GM12878 (cell line): ENCODE measurements at regions not wholly inside any gene's neighbourhood (a gene's known extent, or its start where the extent isn't known, plus 50 kb on each side); places are given as distances from the start of the nearest gene placed in this dataset.

Experiments
- ATAC-seq: fragments of 200-7000 bp; cut with Tn5 transposase; 3 replicates; pipeline ENCODE4 v1.9.1; 2020; ENCODE audit warnings: mild to moderate bottlenecking, moderate library complexity
- BruUV-seq: library from RNA; stranded (reverse); fragments of 400-500 nt; replicated peaks from 2 replicates; lab custom pipeline; 2021; lab: Mats Ljungman, UMichigan
- CTCF ChIA-PET: fragments of 300-600 bp; sonication (Branson Sonifier 250); formaldehyde crosslinking; extraction: SDS; loops from one replicate; lab custom pipeline; 2021; ENCODE audit warnings: inconsistent platforms; lab: Yijun Ruan, JAX
- POLR2A ChIA-PET: fragments of 350-600 bp; formaldehyde crosslinking; extraction: SDS; loops from one replicate; lab custom pipeline; 2021; ENCODE audit warnings: inconsistent platforms; lab: Charles Lee
- RAD21 ChIA-PET: fragments of 300-600 bp; sonication (Branson Sonifier 250); formaldehyde crosslinking; loops from one replicate; lab custom pipeline; 2023; ENCODE audit warnings: antibody characterized with exemption; ENCODE audit not compliant: unreplicated experiment; lab: Charles Lee
- SMC1A ChIA-PET: fragments of 300-600 bp; sonication (Branson Sonifier 250); formaldehyde crosslinking; loops from one replicate; lab custom pipeline; 2023; ENCODE audit not compliant: unreplicated experiment, uncharacterized antibody; lab: Charles Lee
- DNase-seq: peaks from one replicate; pipeline ENCODE4 v3.0.0-alpha.2; 2011; ENCODE audit warnings: low read depth, low spot score
- FAIRE-seq: peaks from 3 replicates; lab custom pipeline; 2011; peaks lifted over from hg19 to GRCh38; lab: Jason Lieb, UNC
- H2AFZ ChIP-seq: 2 replicates; pipeline ENCODE4 v1.6.0; 2011; ENCODE audit warnings: low read depth, low read length, control low read depth; ENCODE audit not compliant: control insufficient read depth
- H3K27ac ChIP-seq: 2 replicates; pipeline ENCODE4 v1.5.1; 2011; ENCODE audit warnings: control low read depth; ENCODE audit not compliant: control insufficient read depth, insufficient read depth
- H3K27me3 ChIP-seq, 2 experiments: replicated peaks in 1 of 2; 2 replicates each; pipeline versions ENCODE4 v1.6.0 to v1.6.1; 2011; ENCODE audit warnings: low read length in 1 of 2; ENCODE audit not compliant: control insufficient read depth in 2 of 2, insufficient read depth in 2 of 2
- H3K36me3 ChIP-seq, 2 experiments: 2 replicates each; pipeline ENCODE4 v1.5.1; 2011; ENCODE audit warnings: low read length in 1 of 2; ENCODE audit not compliant: control insufficient read depth in 2 of 2, insufficient read depth in 2 of 2
- H3K4me1 ChIP-seq: 2 replicates; pipeline ENCODE4 v1.6.1; 2011; ENCODE audit warnings: mild to moderate bottlenecking, low read length, moderate library complexity, mixed read lengths; ENCODE audit not compliant: control insufficient read depth, insufficient read depth
- H3K4me2 ChIP-seq: 2 replicates; pipeline ENCODE4 v1.6.0; 2011; ENCODE audit warnings: control low read depth; ENCODE audit not compliant: control insufficient read depth, insufficient read depth
- H3K4me3 ChIP-seq: fragments of 200-600 bp; sonication (generic); 2 replicates; pipeline ENCODE4 v1.5.1; 2016
- H3K79me2 ChIP-seq: 2 replicates; pipeline ENCODE4 v1.6.0; 2011; ENCODE audit warnings: low read length; ENCODE audit not compliant: control insufficient read depth, insufficient read depth
- H3K9ac ChIP-seq: 2 replicates; pipeline ENCODE4 v1.8.0; 2011; ENCODE audit warnings: low read length, control low read depth, mixed read lengths; ENCODE audit not compliant: control insufficient read depth, insufficient read depth
- H3K9me3 ChIP-seq: replicated peaks from 3 replicates; pipeline ENCODE4 v1.5.1; 2011; ENCODE audit warnings: mild to moderate bottlenecking, low read length; ENCODE audit not compliant: control insufficient read depth, insufficient read depth
- H4K20me1 ChIP-seq: 2 replicates; pipeline ENCODE4 v1.6.0; 2011; ENCODE audit not compliant: control insufficient read depth, insufficient read depth
- HDGF ChIP-seq: fragments of 450-650 bp; IDR thresholded peaks from 2 replicates; pipeline ENCODE4 v1.6.1; 2016; ENCODE audit warnings: antibody characterized with exemption
- PAX5 ChIP-seq: IDR thresholded peaks from 2 replicates; pipeline ENCODE4 v1.6.1; 2011; ENCODE audit warnings: low read depth, low read length, borderline replicate concordance
- SIX5 ChIP-seq: IDR thresholded peaks from 2 replicates; pipeline ENCODE4 v1.6.1; 2011; ENCODE audit warnings: mild to moderate bottlenecking, low read depth, low read length, moderate library complexity; ENCODE audit not compliant: severe bottlenecking
- SMAD1 ChIP-seq: fragments of 450-650 bp; IDR thresholded peaks from 2 replicates; pipeline ENCODE4 v1.6.1; 2018; ENCODE audit warnings: mild to moderate bottlenecking, low read depth; ENCODE audit not compliant: partially characterized antibody
- SMARCA5 ChIP-seq: fragments of 450-650 bp; IDR thresholded peaks from 2 replicates; pipeline ENCODE4 v1.6.1; 2017; ENCODE audit warnings: mild to moderate bottlenecking
- SP1 ChIP-seq: IDR thresholded peaks from one replicate; pipeline ENCODE4 v1.6.1; 2011; ENCODE audit warnings: low read depth, low read length
- WRNIP1 ChIP-seq: IDR thresholded peaks from 2 replicates; pipeline ENCODE4 v1.6.1; 2011; ENCODE audit warnings: low read depth, low read length, improper control_type of control experiment, borderline replicate concordance
- ZNF592 ChIP-seq: fragments of 450-650 bp; IDR thresholded peaks from 2 replicates; pipeline ENCODE4 v1.6.1; 2017; ENCODE audit warnings: mild to moderate bottlenecking, moderate library complexity
- ZNF687 ChIP-seq: fragments of 450-650 bp; IDR thresholded peaks from 2 replicates; pipeline ENCODE4 v1.6.1; 2017; ENCODE audit warnings: mild to moderate bottlenecking, moderate library complexity
- WGBS: methylation state at CpG from one replicate; pipeline ENCODE4 v1.1.6; 2016; ENCODE audit warnings: low lambda C conversion rate; ENCODE audit not compliant: insufficient replicate concordance, insufficient coverage; ENCODE audit errors: missing lambda C conversion rate; 5-methylcytosine and 5-hydroxymethylcytosine counted together
- in situ Hi-C: fragments of 300-500 bp; cut with MboI; formaldehyde crosslinking; loops from 9 replicates; pipeline ENCODE4 v1.14.3; 2018; ENCODE audit warnings: mixed read lengths
- intact Hi-C: fragments of 100-400 bp; cut with micrococcal nuclease; formaldehyde crosslinking; loops from one replicate; pipeline ENCODE4 v1.14.2; 2022; ENCODE audit not compliant: unreplicated experiment
- TF ChIP-seq, protein P1 (sequence below): IDR thresholded peaks from 2 replicates; pipeline ENCODE4 v1.6.1; 2012; ENCODE audit warnings: low read depth, low read length, improper control_type of control experiment
- TF ChIP-seq, protein P2 (sequence below): fragments of 150-350 bp; IDR thresholded peaks from 2 replicates; pipeline ENCODE4 v1.6.1; 2016; ENCODE audit warnings: low read depth, low read length

DNA sequence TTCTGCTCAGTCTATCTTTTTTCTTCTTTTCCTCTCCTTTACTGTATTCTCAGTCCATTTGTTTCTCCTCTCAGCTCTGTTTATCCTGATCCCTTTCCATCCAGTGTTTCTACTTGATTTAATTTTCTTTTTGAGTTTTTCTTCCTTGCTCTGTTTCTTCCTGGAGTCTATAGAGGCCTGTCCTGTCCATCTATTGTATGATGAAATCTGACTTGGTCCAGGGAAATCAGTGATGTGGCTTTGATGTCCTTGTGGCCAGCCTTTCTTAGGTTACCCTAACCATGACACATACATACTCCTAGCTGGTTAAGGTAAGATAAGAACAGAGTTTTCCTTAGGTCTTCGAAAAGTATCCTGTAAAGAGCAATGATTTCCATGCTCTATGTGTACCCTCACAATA lies 89.3 kb upstream of the LNX1 start:
- Histone ChIP-seq H3K9ac (no peak overlapping the region), H3K27me3 (no peaks in the 10 kb centered on the region), H3K36me3 (no peaks in the 10 kb centered on the region), H3K79me2 (no peaks in the 10 kb centered on the region), H3K27ac (no peak overlapping the region), H3K9me3 (peaks cover 2% of the 10 kb centered on the region; the same call in 1 of the 3 replicates), H2AFZ (no peak overlapping the region), H3K4me1 (no peaks in the 10 kb centered on the region), H3K4me2 (no peak overlapping the region), H4K20me1 (no peaks in the 10 kb centered on the region), H3K4me3 (no peak overlapping the region)
- no TSS peak for BruUV-seq
- ChIA-PET POLR2A (no interaction called here), RAD21 (no interaction called here), CTCF (interaction anchor here (0.9 to 2.8 kb wide), 2 partner anchors 19 to 27 kb away, joined by 3 to 9 read pairs; no protein-coding TSS in a partner anchor), SMC1A (interaction anchor here (0.8 to 1.5 kb wide), 4 partner anchors 9 to 26 kb away, joined by 3 read pairs; no protein-coding TSS in a partner anchor)
- FAIRE-seq (no peak), DNase-seq (no peak), ATAC-seq (no peak)
- in situ Hi-C loops (no loop called here), intact Hi-C loops (no loop called here)
- WGBS, result 47% methylated on average over 1 of the region's 1 CpG
- TF ChIP-seq ZNF687 (no peak), SIX5 (no peak), ZNF592 (no peak), HDGF (no peak), SP1 (no peak), PAX5 (no peak), SMARCA5 (no peak), WRNIP1 (no peak), SMAD1 (no peak)
- TF ChIP-seq, protein P1, sequence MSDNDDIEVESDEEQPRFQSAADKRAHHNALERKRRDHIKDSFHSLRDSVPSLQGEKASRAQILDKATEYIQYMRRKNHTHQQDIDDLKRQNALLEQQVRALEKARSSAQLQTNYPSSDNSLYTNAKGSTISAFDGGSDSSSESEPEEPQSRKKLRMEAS, result no peak
- TF ChIP-seq, protein P2, sequence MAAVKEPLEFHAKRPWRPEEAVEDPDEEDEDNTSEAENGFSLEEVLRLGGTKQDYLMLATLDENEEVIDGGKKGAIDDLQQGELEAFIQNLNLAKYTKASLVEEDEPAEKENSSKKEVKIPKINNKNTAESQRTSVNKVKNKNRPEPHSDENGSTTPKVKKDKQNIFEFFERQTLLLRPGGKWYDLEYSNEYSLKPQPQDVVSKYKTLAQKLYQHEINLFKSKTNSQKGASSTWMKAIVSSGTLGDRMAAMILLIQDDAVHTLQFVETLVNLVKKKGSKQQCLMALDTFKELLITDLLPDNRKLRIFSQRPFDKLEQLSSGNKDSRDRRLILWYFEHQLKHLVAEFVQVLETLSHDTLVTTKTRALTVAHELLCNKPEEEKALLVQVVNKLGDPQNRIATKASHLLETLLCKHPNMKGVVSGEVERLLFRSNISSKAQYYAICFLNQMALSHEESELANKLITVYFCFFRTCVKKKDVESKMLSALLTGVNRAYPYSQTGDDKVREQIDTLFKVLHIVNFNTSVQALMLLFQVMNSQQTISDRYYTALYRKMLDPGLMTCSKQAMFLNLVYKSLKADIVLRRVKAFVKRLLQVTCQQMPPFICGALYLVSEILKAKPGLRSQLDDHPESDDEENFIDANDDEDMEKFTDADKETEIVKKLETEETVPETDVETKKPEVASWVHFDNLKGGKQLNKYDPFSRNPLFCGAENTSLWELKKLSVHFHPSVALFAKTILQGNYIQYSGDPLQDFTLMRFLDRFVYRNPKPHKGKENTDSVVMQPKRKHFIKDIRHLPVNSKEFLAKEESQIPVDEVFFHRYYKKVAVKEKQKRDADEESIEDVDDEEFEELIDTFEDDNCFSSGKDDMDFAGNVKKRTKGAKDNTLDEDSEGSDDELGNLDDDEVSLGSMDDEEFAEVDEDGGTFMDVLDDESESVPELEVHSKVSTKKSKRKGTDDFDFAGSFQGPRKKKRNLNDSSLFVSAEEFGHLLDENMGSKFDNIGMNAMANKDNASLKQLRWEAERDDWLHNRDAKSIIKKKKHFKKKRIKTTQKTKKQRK, result no peak
